GDM1 (cell line): ENCODE measurements at regions not wholly inside any gene's neighbourhood (a gene's known extent, or its start where the extent isn't known, plus 50 kb on each side); places are given as distances from the start of the nearest gene placed in this dataset.
"Not testable (repeated sequence)": the region's sequence is repeated elsewhere in the genome, so short reads cannot be mapped to it uniquely, and the experiment has no call there.

Experiments used
- DNase-seq: peaks from one replicate; lab custom pipeline; 2025; lab: John Stamatoyannopoulos, UW

GRCh38 chr11:115974703-115975102 lies 470.5 kb upstream of the CADM1 start:
- DNase-seq: no peak

GRCh38 chr11:115967203-115967602 lies 463.0 kb upstream of the CADM1 start:
- DNase-seq: not testable (repeated sequence)

- DNase-seq: no peak
These were observed 461.7 kb upstream of the CADM1 start for GRCh38 chr11:115965767-115966504.

GRCh38 chr11:115964091-115964490 lies 459.9 kb upstream of the CADM1 start:
- DNase-seq: no peak

- no peak for DNase-seq
These were observed 458.9 kb upstream of the CADM1 start for GRCh38 chr11:115963156-115963555.

GRCh38 chr11:115961159-115962003 lies 457.2 kb upstream of the CADM1 start:
- no peak for DNase-seq

GRCh38 chr11:115959081-115959486 lies 454.9 kb upstream of the CADM1 start:
- DNase-seq: no peak

- no peak for DNase-seq
These were observed 454.1 kb upstream of the CADM1 start for GRCh38 chr11:115958089-115959000.

- no peak for DNase-seq
These were observed 451.6 kb upstream of the CADM1 start for GRCh38 chr11:115955803-115956202.

GRCh38 chr11:115950660-115951059 lies 446.4 kb upstream of the CADM1 start:
- no peak for DNase-seq

- DNase-seq: no peak
These were observed 440.4 kb upstream of the CADM1 start for GRCh38 chr11:115944596-115944995.

- no peak for DNase-seq
These were observed 437.8 kb upstream of the CADM1 start for GRCh38 chr11:115942011-115942410.

- no peak for DNase-seq
These were observed 437.3 kb upstream of the CADM1 start for GRCh38 chr11:115941481-115941993.

- no peak for DNase-seq
These were observed 436.8 kb upstream of the CADM1 start for GRCh38 chr11:115941044-115941443.

GRCh38 chr11:115939731-115940421 lies 435.7 kb upstream of the CADM1 start:
- no peak for DNase-seq

- no peak for DNase-seq
These were observed 435.0 kb upstream of the CADM1 start for GRCh38 chr11:115939104-115939730.

GRCh38 chr11:115933564-115933963 lies 429.3 kb upstream of the CADM1 start:
- DNase-seq: no peak

- no peak for DNase-seq
These were observed 427.4 kb upstream of the CADM1 start for GRCh38 chr11:115931548-115932083.

GRCh38 chr11:115930886-115931547 lies 426.8 kb upstream of the CADM1 start:
- DNase-seq: no peak

- no peak for DNase-seq
These were observed 426.1 kb upstream of the CADM1 start for GRCh38 chr11:115930291-115930690.
